Amygdala (tissue), 56 donors: ENCODE measurements at regions not wholly inside any gene's neighbourhood (a gene's known extent, or its start where the extent isn't known, plus 50 kb on each side); places are given as distances from the start of the nearest gene placed in this dataset.
"Not testable (repeated sequence)": the region's sequence is repeated elsewhere in the genome, so short reads cannot be mapped to it uniquely, and the experiment has no call there.

Source experiments
- DNase-seq, 56 donors: peaks; one replicate each; lab custom pipeline; 2025; lab: John Stamatoyannopoulos, UW

GRCh38 chr17:77543801-77544200 lies 403.0 kb downstream of the SEC14L1 start:
- no peak for DNase-seq

GRCh38 chr17:77544347-77545110 lies 403.8 kb downstream of the SEC14L1 start:
- no peak for DNase-seq

GRCh38 chr17:77546772-77547241 lies 406.0 kb downstream of the SEC14L1 start:
- DNase-seq, result peak in 4 of 56 donors; percentile 15 to 28 (median 18)

- no peak for DNase-seq
Measured at GRCh38 chr17:77548967-77549366, 408.2 kb downstream of the SEC14L1 start.

GRCh38 chr17:77549726-77550366 lies 408.7 kb upstream of the TNRC6C start:
- DNase-seq, result no peak

GRCh38 chr17:77553459-77554066 lies 404.9 kb upstream of the TNRC6C start:
- no peak for DNase-seq

GRCh38 chr17:77555121-77555591 lies 403.3 kb upstream of the TNRC6C start:
- peak in 8 of 56 donors; percentile 8 to 56 (median 34) for DNase-seq

GRCh38 chr17:77555741-77556291 lies 402.7 kb upstream of the TNRC6C start:
- DNase-seq, result peak in 44 of 56 donors; percentile 16 to 84 (median 46)

GRCh38 chr17:77556383-77557061 lies 402.0 kb upstream of the TNRC6C start:
- peak in 1 of 56 donors; percentile 13 for DNase-seq

GRCh38 chr17:77558846-77559626 lies 399.5 kb upstream of the TNRC6C start:
- no peak for DNase-seq

GRCh38 chr17:77560381-77560780 lies 398.1 kb upstream of the TNRC6C start:
- DNase-seq, result no peak

GRCh38 chr17:77560841-77561240 lies 397.7 kb upstream of the TNRC6C start:
- no peak for DNase-seq

- not testable (repeated sequence) for DNase-seq
Measured at GRCh38 chr17:77562361-77562760, 396.1 kb upstream of the TNRC6C start.

- no peak for DNase-seq
Measured at GRCh38 chr17:77563439-77564102, 394.9 kb upstream of the TNRC6C start.

- no peak for DNase-seq
Measured at GRCh38 chr17:77564278-77564920, 394.1 kb upstream of the TNRC6C start.

- DNase-seq, result no peak
Measured at GRCh38 chr17:77565166-77565565, 393.3 kb upstream of the TNRC6C start.

GRCh38 chr17:77566151-77566550 lies 392.4 kb upstream of the TNRC6C start:
- DNase-seq, result no peak

- no peak for DNase-seq
Measured at GRCh38 chr17:77566566-77567138, 391.9 kb upstream of the TNRC6C start.
